Upper lobe of right lung (tissue), 1 donor: ENCODE measurements at regions not wholly inside any gene's neighbourhood (a gene's known extent, or its start where the extent isn't known, plus 50 kb on each side); places are given as distances from the start of the nearest gene placed in this dataset.

Source experiments
- ATAC-seq: fragments of 200-7000 bp; cut with Tn5 transposase; one replicate; pipeline ENCODE4 v1.9.1; 2020; ENCODE audit warnings: mild to moderate bottlenecking, moderate library complexity
- DNase-seq: peaks from one replicate; pipeline ENCODE4 v3.0.0-alpha.2; 2020
- H3K27ac ChIP-seq: fragments of 200-600 bp; one replicate; pipeline ENCODE4 v1.8.0; 2022
- H3K27me3 ChIP-seq: fragments of 200-600 bp; one replicate; pipeline ENCODE4 v1.8.0; 2022; ENCODE audit warnings: mild to moderate bottlenecking
- H3K36me3 ChIP-seq: fragments of 200-600 bp; one replicate; pipeline ENCODE4 v1.8.0; 2022
- H3K4me1 ChIP-seq: fragments of 200-600 bp; one replicate; pipeline ENCODE4 v1.8.0; 2022
- H3K4me3 ChIP-seq: fragments of 200-600 bp; one replicate; pipeline ENCODE4 v1.8.0; 2022; ENCODE audit warnings: mild to moderate bottlenecking
- H3K9me3 ChIP-seq: fragments of 200-600 bp; one replicate; pipeline ENCODE4 v1.8.0; 2022
- intact Hi-C: fragments of 100-400 bp; cut with DNase I; formaldehyde crosslinking; loops from one replicate; pipeline ENCODE4 v1.11.0; 2022
- TF ChIP-seq, protein P1 (sequence below): fragments of 200-600 bp; IDR thresholded peaks from one replicate; pipeline ENCODE4 v1.8.0; 2022; ENCODE audit warnings: antibody characterized with exemption
- donor health status: DM: no; HTN: yes; CAD: no; lungs with severe emphysema.

DNA sequence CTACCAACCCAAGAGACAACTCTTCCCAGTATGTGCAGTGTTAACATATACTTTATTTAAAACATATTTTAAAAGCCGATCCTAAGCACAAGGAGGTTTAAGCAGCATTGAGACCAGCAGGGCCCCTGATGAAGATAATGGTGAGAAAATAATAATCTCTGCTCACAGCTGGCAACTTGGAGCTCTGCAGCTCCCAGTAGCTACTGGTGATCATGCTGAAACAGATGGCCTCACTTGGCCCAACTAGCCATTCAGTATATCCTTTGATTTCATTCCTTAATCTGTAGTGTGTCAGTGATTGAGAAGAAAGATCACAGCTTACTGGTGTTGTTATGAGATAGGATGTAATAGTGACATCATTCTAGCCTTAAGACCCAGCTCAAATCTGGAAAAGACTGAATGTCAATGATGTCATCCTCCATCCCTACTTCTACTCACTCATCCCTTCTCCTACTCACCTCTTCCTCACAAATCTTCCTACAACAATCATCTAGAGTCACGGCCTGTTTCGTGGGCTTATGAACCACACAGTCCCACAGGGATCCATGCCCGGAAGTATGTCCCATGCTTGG is 817.9 kb downstream of the PLA2G4A start:
- ATAC-seq (no peak), DNase-seq (no peak)
- no peaks in the 10 kb centered on the region for H3K27me3 ChIP-seq
- intact Hi-C loops = no loop called here
- H3K4me3 ChIP-seq = no peak overlapping the region
- H3K4me1 ChIP-seq = no peaks in the 10 kb centered on the region
- H3K9me3 ChIP-seq = no peaks in the 10 kb centered on the region
- TF ChIP-seq, protein P1, sequence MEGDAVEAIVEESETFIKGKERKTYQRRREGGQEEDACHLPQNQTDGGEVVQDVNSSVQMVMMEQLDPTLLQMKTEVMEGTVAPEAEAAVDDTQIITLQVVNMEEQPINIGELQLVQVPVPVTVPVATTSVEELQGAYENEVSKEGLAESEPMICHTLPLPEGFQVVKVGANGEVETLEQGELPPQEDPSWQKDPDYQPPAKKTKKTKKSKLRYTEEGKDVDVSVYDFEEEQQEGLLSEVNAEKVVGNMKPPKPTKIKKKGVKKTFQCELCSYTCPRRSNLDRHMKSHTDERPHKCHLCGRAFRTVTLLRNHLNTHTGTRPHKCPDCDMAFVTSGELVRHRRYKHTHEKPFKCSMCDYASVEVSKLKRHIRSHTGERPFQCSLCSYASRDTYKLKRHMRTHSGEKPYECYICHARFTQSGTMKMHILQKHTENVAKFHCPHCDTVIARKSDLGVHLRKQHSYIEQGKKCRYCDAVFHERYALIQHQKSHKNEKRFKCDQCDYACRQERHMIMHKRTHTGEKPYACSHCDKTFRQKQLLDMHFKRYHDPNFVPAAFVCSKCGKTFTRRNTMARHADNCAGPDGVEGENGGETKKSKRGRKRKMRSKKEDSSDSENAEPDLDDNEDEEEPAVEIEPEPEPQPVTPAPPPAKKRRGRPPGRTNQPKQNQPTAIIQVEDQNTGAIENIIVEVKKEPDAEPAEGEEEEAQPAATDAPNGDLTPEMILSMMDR = no peak
- H3K36me3 ChIP-seq = no peaks in the 10 kb centered on the region
- no peak overlapping the region for H3K27ac ChIP-seq

DNA sequence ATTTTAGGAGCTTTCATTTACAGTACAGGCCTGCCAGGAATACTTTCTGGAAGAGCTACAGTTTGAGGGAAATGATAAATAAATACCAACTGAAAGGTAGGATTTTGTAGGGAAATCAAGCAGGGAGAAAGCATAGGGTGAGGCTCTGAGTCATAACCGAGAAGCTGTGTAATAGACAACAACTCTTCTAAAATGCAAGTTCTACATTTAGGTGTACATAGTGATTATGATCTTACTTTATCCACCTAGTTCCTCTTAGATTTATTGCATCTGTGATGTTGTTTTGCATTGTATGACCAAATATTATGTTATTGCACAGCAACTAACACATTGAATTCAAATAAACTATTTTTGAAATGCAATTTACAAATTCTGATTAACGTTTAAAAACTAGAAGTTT is 819.3 kb downstream of the PLA2G4A start:
- Histone ChIP-seq H3K27me3 (no peaks in the 10 kb centered on the region), H3K4me1 (no peaks in the 10 kb centered on the region), H3K4me3 (no peak overlapping the region), H3K36me3 (no peaks in the 10 kb centered on the region), H3K9me3 (no peaks in the 10 kb centered on the region), H3K27ac (no peak overlapping the region)
- DNase-seq = no peak
- TF ChIP-seq, protein P1 = no peak
- intact Hi-C loops = no loop called here
- no peak for ATAC-seq

DNA sequence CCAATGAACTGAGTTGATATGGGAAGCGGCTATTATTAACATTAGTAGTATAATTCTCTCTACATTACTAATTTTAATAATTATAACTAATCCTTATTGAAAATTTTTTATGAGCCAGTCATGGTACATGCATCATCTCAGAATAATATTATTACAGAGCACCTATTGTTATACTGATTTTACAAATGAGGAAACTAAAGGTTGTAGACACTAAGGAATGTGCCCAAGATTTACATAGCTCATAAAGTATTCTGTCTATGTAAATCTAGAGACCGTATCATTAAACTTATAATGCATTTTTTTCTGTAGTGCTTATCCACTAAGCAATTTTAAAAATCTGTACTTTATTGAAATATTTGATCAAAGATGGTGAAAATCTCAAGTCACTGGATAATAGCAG is 825.9 kb downstream of the PLA2G4A start:
- Histone ChIP-seq H3K27me3 (no peaks in the 10 kb centered on the region), H3K9me3 (no peaks in the 10 kb centered on the region), H3K4me3 (no peak overlapping the region), H3K27ac (no peak overlapping the region), H3K4me1 (no peaks in the 10 kb centered on the region), H3K36me3 (no peaks in the 10 kb centered on the region)
- TF ChIP-seq, protein P1 = no peak
- ATAC-seq (no peak), DNase-seq (no peak)
- intact Hi-C loops = no loop called here

DNA sequence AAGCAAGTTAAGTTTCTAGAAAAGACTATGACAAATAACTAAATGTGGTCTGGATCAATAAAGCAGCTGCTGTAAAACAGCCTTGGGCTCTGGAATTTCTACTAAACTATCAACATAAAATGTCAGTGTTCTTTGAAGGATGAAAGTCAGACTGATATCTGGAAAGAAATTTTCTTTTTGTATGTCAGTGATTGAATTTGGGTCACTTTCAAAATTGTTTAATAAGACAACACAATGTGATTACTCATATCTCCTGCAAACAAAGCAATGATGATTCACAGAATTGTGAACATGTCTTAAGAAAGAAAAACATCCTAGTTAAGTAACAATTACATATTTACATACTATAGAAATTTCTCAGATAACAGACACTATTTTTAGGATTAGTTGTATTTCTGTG is 826.4 kb downstream of the PLA2G4A start:
- Histone ChIP-seq H3K27ac (no peak overlapping the region), H3K36me3 (no peaks in the 10 kb centered on the region), H3K4me1 (no peaks in the 10 kb centered on the region), H3K9me3 (no peaks in the 10 kb centered on the region), H3K4me3 (no peak overlapping the region), H3K27me3 (no peaks in the 10 kb centered on the region)
- no peak for ATAC-seq
- intact Hi-C loops = no loop called here
- TF ChIP-seq, protein P1 = no peak
- DNase-seq = no peak

DNA sequence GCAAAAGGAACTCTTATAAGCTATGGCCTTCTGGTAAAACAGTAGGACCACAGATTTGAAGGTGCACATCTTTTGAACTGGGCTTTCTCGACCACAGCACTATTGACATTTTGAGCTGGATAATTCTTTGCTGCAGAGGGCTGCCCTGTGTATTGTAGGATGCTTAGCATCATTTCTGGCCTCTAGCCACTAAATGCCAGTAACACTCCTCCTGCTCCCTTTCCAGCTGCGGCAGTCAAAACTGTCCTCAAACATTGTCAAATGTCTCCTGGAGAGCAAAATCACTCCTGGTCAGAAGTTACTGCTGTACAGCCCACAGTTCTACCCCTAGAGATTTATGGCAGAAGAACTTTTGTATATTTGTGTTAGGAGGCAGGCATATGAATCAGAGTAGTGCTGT is 836.7 kb downstream of the PLA2G4A start:
- H3K9me3 ChIP-seq = no peaks in the 10 kb centered on the region
- no peaks in the 10 kb centered on the region for H3K27me3 ChIP-seq
- DNase-seq (no peak), ATAC-seq (no peak)
- TF ChIP-seq, protein P1 = no peak
- H3K27ac ChIP-seq = no peak overlapping the region
- no peaks in the 10 kb centered on the region for H3K4me1 ChIP-seq
- no peaks in the 10 kb centered on the region for H3K36me3 ChIP-seq
- intact Hi-C loops = no loop called here
- no peak overlapping the region for H3K4me3 ChIP-seq

DNA sequence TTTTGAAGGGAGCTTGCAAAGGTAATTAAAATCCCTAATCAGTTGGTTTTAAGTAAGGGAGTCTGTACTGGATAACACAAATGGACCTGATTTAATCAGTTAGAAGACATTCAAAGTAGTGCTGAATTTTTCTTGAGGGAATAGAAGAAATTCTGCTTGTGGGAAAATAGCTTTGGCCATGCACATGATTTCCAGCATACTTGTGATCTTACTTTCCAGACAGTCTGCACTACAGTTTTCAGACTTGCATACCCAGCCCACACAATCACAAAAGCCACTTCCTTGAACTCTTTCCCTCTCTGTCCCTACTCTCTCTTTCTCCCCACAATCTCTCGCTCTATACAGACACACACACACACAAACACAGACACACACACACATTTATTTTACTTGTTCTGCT is 852.1 kb downstream of the PLA2G4A start:
- H3K4me3 ChIP-seq = no peak overlapping the region
- H3K27me3 ChIP-seq = no peaks in the 10 kb centered on the region
- intact Hi-C loops = no loop called here
- no peak for ATAC-seq
- H3K9me3 ChIP-seq = no peaks in the 10 kb centered on the region
- no peaks in the 10 kb centered on the region for H3K36me3 ChIP-seq
- DNase-seq = no peak
- no peaks in the 10 kb centered on the region for H3K4me1 ChIP-seq
- TF ChIP-seq, protein P1 = no peak
- no peak overlapping the region for H3K27ac ChIP-seq
